Right atrium auricular region (tissue), 2 donors: ENCODE measurements at regions not wholly inside any gene's neighbourhood (a gene's known extent, or its start where the extent isn't known, plus 50 kb on each side); places are given as distances from the start of the nearest gene placed in this dataset.

Experiments used
- DNase-seq: peaks from one replicate; pipeline ENCODE4 v3.0.0-alpha.2; 2019; ENCODE audit warnings: low spot score
- H3K27ac ChIP-seq, 2 donors: fragments of 200-600 bp; sonication (generic); 1 replicate in 1 of 2; 2 replicates in 1 of 2; pipeline ENCODE4 v1.5.1; 2016 to 2019
- H3K27me3 ChIP-seq, 2 donors: fragments of 200-600 bp; sonication (generic); one replicate each; pipeline versions ENCODE4 v1.5.1 to v1.6.0; 2017 to 2019
- H3K36me3 ChIP-seq: fragments of 200-600 bp; sonication (generic); one replicate; pipeline ENCODE4 v1.5.1; 2016
- H3K4me1 ChIP-seq, 2 donors: fragments of 200-600 bp; sonication (generic); one replicate each; pipeline versions ENCODE4 v1.5.1 to v1.6.0; 2017 to 2019
- H3K4me3 ChIP-seq, 2 donors: fragments of 200-600 bp; sonication (generic); 1 replicate in 1 of 2; 2 replicates in 1 of 2; pipeline ENCODE4 v1.5.1; 2017 to 2019; ENCODE audit warnings: mild to moderate bottlenecking in 1 of 2, moderate library complexity in 1 of 2
- H3K9me3 ChIP-seq, 2 donors: fragments of 200-600 bp; sonication (generic); one replicate each; pipeline ENCODE4 v1.5.1; 2019
- TF ChIP-seq, protein P1 (sequence below), 2 donors: fragments of 200-600 bp; sonication (generic); IDR thresholded peaks; one replicate each; pipeline ENCODE4 v1.5.1; 2019; ENCODE audit warnings: antibody characterized with exemption in 2 of 2

DNA sequence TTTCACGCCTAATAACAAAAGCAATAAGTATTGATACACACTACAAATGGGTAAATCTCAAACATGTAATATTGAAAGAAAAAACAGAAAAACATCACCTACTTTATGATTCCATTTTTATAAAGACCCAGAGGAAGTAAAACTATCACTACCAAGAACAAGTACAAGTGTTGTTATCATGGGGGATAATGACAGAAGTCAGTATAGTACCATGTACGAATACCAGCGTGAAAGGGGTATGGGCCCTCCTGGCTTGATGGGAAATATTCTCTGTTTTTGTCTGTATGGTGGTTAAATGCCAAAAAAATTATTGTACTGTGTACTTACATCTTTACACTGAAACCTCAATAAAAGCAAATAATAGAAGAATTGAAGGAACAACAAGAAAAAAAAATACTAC is 665.7 kb downstream of the TMEM182 start:
- DNase-seq = no peak
- no peaks in the 10 kb centered on the region for H3K36me3 ChIP-seq
- no peak overlapping the region for H3K27ac ChIP-seq
- no peaks in the 10 kb centered on the region for H3K9me3 ChIP-seq
- H3K4me1 ChIP-seq = no peaks in the 10 kb centered on the region
- no peaks in the 10 kb centered on the region for H3K27me3 ChIP-seq
- no peak overlapping the region for H3K4me3 ChIP-seq
- TF ChIP-seq, protein P1, sequence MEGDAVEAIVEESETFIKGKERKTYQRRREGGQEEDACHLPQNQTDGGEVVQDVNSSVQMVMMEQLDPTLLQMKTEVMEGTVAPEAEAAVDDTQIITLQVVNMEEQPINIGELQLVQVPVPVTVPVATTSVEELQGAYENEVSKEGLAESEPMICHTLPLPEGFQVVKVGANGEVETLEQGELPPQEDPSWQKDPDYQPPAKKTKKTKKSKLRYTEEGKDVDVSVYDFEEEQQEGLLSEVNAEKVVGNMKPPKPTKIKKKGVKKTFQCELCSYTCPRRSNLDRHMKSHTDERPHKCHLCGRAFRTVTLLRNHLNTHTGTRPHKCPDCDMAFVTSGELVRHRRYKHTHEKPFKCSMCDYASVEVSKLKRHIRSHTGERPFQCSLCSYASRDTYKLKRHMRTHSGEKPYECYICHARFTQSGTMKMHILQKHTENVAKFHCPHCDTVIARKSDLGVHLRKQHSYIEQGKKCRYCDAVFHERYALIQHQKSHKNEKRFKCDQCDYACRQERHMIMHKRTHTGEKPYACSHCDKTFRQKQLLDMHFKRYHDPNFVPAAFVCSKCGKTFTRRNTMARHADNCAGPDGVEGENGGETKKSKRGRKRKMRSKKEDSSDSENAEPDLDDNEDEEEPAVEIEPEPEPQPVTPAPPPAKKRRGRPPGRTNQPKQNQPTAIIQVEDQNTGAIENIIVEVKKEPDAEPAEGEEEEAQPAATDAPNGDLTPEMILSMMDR (IDR thresholded peaks at IDR 0.05) = no peak

DNA sequence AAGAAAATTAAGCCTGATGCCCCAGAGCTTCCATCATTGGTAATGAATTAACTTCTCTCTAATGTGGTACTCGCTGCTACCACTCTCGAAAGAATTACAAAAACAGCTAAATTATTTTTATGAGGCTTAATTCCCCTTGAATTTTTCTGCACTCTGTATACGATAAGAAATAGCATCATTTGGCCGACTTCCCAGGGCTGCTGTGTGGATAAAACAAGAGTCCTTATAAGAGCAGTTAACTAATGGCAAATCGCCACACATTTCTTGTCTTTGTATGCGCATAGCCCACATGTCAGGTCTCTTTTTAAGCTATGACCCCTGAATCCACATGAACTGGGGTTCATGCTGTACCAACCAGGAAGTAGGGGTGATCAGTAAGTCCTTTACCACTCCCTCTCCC is 668.4 kb downstream of the TMEM182 start:
- no peaks in the 10 kb centered on the region for H3K36me3 ChIP-seq
- TF ChIP-seq, protein P1 (IDR thresholded peaks at IDR 0.05) = no peak
- H3K27me3 ChIP-seq = no peaks in the 10 kb centered on the region
- no peaks in the 10 kb centered on the region for H3K4me1 ChIP-seq
- no peak overlapping the region for H3K27ac ChIP-seq
- no peak for DNase-seq
- no peaks in the 10 kb centered on the region for H3K9me3 ChIP-seq
- H3K4me3 ChIP-seq = no peak overlapping the region

DNA sequence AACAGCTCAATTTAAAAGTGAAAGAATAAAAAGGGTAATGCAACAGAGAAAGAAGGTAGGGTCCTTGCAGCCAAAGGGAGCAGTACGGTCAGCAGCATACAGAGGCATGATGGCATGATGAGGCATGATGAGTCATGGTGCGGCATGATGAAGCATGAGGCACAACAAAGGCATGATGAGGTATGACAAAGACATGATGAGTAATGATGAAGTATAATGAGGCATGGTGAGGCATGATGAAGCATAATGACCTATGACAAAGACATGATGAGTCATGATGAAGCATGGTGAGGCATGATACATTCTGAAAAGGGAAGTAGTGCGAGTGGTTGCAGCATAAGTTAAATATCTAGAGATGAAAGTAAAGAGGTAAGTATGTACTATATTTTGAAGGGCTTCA is 673.2 kb downstream of the TMEM182 start:
- no peaks in the 10 kb centered on the region for H3K27me3 ChIP-seq
- H3K4me3 ChIP-seq = no peak overlapping the region
- TF ChIP-seq, protein P1 (IDR thresholded peaks at IDR 0.05) = no peak
- H3K27ac ChIP-seq = no peak overlapping the region
- no peaks in the 10 kb centered on the region for H3K9me3 ChIP-seq
- no peaks in the 10 kb centered on the region for H3K4me1 ChIP-seq
- DNase-seq = no peak
- no peaks in the 10 kb centered on the region for H3K36me3 ChIP-seq

DNA sequence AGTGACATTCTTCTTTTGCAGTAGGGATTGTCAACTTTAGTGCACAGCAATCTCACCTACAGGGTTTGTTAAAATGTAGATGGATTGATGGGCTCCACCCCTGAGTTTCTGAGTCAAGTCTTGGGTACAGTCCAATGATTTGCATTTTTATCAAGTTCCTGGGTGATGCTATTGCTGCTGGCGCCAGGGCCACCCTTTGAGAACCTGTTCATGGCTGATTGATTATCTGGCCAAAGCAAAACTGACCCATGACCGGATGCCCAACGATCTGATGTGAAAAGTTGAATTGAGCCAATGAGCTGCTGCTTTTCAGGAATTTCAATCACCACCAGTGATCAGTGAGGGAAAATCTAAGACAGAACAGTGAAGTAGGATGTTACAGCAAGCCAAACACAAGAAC is 675.3 kb downstream of the TMEM182 start:
- no peaks in the 10 kb centered on the region for H3K27me3 ChIP-seq
- TF ChIP-seq, protein P1 (IDR thresholded peaks at IDR 0.05) = no peak
- no peaks in the 10 kb centered on the region for H3K36me3 ChIP-seq
- no peak overlapping the region for H3K4me3 ChIP-seq
- no peak for DNase-seq
- no peak overlapping the region for H3K27ac ChIP-seq
- no peaks in the 10 kb centered on the region for H3K4me1 ChIP-seq
- H3K9me3 ChIP-seq = no peaks in the 10 kb centered on the region

DNA sequence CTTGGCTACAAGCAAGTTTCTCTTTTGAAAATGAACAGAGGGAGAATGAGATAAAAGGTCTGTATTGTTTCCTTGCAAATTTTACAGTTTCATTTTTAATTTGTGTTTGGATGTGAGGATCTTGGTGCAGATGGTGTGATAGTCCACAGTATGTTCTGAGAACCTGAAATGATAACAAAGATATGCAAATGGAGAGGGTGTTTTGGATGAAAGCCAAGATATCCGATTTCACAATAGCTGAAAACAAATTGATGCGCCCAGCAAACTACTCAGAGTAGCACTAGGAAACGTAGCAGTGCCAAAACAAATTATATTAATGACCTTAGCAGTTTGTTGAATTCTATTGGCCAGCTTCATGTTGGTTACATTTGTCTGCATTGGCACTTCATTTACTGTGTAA is 683.5 kb downstream of the TMEM182 start:
- Histone ChIP-seq H3K4me1 (no peaks in the 10 kb centered on the region), H3K27me3 (no peaks in the 10 kb centered on the region), H3K9me3 (no peaks in the 10 kb centered on the region), H3K36me3 (no peaks in the 10 kb centered on the region), H3K4me3 (no peak overlapping the region), H3K27ac (no peak overlapping the region)
- TF ChIP-seq, protein P1 (IDR thresholded peaks at IDR 0.05) = no peak
- DNase-seq = no peak

DNA sequence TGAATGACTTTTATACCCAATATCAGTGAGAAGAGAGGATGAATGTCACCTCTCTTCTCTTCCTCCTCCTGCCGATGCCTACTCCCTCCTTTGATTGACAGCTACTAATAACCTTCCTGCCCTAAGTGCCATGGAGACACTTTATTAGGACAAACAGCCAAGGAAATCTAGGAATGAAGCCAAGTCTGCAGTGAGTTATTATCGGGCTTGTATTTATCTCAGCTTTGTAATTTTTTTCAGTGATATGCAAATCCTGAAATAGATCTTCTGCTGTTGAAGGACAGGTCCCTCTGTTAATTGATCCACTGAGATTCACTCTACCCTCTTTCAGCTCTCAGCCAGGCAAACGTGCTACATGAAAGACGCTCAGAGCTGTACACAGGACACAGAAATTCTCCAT is 686.7 kb downstream of the TMEM182 start:
- Histone ChIP-seq H3K27me3 (no peaks in the 10 kb centered on the region), H3K4me1 (no peaks in the 10 kb centered on the region), H3K36me3 (no peaks in the 10 kb centered on the region), H3K27ac (no peak overlapping the region), H3K4me3 (no peak overlapping the region), H3K9me3 (no peaks in the 10 kb centered on the region)
- TF ChIP-seq, protein P1 (IDR thresholded peaks at IDR 0.05) = no peak
- DNase-seq = no peak
